8988T (cell line): ENCODE measurements at regions not wholly inside any gene's neighbourhood (a gene's known extent, or its start where the extent isn't known, plus 50 kb on each side); places are given as distances from the start of the nearest gene placed in this dataset.

ENCODE experiments used
- DNase-seq: peaks from one replicate; pipeline ENCODE4 v3.0.0; 2011

- DNase-seq: no peak
Measured at GRCh38 chr15:70214276-70214675, 116.6 kb upstream of the TLE3 start.

DNA sequence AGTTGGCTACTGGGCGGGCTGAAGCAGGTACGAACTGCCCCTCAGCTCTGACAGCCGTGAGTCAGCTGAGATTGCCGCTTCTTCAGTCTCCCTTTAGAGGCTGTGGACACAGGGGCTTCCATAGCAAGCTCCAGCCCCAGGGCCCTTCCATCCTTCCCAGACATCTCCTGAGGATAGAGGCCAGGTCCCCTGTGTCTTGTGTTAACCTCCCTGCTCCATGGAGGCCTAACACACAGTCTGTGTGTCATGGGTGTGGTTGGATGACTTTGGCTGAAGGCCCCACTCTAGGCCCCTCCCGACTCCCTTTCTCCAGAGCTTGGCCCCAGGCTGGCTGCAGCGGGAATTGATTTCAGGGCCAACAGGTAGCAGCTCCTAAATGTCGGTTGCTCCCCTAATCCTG is 116.1 kb upstream of the TLE3 start:
- no peak for DNase-seq

GRCh38 chr15:70212963-70213315 is 115.2 kb upstream of the TLE3 start:
- DNase-seq: no peak

DNA sequence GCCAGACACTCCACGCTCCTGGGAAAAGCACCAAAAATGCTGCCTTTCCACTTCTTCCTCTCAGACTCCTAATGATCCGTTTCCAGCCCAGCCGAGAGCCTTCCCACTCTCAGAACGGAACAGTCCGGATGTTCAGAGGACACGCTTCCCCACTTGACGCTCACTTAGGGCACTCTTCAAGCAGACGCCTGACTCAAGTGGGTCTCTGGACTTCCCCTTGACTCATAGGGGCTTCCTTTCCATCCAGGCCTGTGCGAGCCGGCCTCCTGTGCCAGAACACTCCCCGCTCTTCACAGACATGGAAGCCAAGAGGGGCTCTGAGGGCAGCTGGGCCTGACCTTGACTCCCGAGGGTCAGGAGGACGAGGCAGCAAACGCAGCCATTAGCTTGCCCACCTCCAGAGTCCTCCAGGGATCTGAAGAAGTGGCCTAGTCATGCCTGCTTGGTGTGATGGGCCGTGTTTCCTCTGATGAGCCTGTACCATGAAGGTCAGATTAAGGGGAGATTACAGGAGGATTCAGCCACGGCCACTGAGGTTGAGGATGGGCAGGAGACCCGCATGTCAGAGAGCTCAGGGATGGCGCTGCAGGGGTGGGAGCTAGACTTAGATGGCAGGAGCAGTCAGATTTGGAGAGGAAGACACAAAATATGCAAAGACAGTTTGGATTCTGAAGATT is 114.7 kb upstream of the TLE3 start:
- DNase-seq: no peak

GRCh38 chr15:70210528-70210927 is 112.8 kb upstream of the TLE3 start:
- DNase-seq: no peak

DNA sequence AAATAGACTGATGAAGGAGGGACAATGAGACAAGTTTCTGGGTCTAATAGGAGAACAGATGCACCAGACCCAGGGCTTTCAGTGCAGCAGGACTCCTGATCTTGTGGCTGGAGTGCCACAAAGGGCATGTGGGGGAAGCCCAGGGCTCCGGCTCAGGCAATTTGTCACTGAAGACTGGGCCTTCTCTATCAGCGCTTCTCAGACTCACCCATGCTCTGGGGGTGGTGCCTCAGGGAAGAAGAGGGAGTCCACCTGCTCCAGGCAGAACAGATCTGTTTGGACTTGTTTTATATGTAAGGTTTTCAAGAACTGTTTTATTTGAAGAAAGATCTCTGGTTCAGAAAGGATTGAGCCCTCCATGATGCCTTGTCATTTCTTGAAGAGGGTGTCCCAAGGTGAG is 112.4 kb upstream of the TLE3 start:
- no peak for DNase-seq

GRCh38 chr15:70209499-70209898 is 111.8 kb upstream of the TLE3 start:
- DNase-seq: no peak

- DNase-seq: no peak
Measured at GRCh38 chr15:70208332-70208731, 110.6 kb upstream of the TLE3 start.

DNA sequence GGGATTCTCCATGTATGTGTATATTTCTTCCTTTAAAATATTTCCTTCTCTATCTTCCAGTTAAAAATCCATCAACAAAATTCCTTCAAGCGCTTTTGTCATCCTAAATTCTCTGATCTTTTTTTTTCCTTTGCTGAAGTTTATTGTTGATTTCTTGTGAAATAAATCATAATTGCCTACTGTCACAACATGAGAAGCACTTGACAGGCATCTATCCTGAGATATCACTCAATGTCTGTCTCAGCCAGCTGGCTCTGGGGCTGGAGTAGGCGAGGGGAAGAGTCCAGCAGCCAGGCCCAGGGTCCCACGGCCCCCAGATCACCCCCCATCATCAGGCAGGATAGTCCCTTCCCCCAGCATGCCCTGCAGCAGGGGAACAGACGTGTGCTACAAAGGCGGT is 109.0 kb upstream of the TLE3 start:
- DNase-seq: no peak

GRCh38 chr15:70204652-70205051 is 106.9 kb upstream of the TLE3 start:
- DNase-seq: no peak

DNA sequence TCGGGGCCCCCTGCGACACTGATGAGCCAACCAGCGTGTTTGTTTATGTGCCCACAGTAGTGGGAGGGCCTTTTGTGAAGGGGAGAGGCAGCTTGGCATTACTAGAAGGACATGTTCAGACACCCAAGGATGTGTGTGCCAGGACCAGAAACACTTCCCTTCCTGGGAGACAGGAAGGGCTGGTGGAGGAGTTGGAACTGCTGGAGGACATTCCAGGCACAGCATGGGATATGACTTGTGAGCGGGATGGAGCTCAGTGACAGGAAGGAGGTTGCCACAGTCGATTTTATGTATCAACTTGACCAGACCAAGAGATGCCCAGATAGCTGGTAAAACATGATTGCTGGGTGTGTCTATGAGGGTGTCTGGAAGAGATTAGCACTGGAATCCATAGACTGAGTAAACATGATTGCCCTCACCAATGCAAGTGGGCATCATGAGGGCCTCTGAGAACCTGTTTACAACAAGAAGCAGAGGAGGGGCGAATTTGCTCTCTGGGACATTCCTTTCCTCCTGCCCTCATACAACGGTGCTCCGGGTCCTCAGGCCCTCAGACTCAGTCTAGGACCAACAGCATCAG is 106.4 kb upstream of the TLE3 start:
- DNase-seq: no peak

GRCh38 chr15:70202756-70203155 is 105.0 kb upstream of the TLE3 start:
- DNase-seq: no peak

- no peak for DNase-seq
Measured at GRCh38 chr15:70201425-70201775, 103.7 kb upstream of the TLE3 start.

DNA sequence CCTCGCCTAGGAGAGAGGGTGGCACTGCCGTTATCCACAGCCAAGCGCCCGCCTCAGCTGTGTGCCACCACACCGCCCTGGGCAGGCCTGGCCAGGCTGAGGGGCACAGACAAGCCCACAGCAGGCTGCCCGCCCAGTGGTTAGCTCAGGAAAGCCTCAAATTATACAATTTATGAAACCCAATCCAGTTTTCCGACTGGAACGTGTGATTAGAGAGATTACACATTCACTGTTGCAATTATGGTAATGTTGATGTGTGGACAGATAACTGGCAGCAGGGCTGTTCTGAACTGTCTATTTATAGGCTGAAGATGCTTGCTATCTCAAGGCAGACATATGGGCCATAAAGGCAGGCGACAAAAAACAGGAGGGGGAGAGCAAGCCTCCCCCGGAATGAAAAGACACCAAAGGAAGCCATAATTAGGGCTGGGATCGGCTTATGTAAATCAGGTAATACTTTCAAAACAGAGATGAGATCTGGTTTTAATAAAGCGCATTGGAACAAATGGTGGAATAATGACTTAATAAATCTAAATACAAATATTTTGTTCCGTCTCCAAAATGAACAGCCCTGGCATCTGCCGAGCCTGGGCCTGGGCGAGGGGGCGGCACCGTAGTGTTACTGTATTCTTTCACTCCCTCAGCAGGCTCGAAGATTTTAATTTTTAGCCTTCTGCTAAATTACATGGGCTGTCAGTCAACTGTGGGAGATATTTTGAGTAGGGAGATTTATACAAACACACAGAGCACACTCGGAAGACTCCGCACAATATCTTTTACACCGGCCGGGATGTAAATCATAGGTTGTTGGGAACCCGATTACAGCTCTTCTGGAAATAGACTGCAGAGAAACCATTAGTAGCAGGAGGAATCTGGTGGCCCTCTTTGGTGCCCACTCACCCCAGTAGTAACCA is 103.1 kb upstream of the TLE3 start:
- no peak for DNase-seq

DNA sequence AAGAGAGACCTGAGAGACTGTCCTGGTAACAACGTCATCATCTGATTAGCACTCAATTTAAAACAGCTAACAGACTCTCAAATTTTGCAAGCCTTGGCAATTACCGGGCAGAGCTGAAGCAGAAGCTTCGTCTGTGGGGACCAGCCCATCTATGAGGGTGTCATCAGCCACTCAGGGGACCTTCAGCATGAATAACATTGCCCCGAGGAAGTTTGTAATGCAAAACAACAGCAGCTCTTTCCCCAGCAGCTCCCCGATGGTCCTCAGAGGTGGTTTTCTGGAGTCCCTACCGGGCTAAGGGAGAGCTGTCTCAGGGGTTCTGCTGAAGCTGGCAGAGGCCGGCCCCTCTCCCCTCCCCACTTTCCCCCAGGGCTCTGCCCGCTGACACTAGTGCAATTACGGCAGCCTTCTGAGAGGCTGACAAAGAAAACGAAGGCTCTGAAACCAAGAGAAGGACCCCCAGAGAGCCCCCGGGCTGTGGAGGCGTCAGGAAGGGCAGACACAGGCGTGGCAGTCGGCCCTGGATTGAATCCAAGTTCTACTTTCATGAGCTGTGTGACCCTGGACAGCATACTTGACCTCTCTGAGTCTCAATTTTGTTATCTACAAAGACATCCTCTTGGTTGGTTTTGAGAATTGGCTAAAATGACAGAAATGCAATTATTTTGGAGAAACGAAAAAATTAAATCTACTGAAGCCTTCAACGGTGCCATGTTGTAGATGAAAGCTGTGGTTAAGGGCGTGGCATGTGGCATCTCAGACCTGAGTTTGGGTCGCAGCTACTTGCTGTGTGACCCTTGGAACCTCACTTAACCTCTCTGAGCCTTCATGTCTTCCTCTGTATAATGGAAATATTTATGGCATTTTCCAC is 102.1 kb upstream of the TLE3 start:
- no peak for DNase-seq

DNA sequence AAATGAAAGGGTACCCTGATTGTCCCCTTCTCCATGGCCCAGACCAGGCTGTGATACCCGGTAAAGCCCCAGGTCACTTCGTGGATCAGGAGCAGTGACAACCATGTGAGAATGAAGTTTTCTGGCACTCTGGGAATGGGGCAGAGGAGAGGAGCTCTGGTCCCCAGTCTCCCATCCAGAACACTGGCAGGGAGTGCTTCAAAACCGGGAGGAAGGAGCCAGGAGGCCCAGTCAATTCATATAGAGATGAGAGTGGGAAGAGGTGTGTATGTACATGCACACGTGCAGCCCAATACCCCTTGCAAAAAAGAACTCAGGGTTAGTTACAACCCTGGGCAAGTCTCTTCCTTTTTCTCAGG is 101.4 kb upstream of the TLE3 start:
- no peak for DNase-seq

GRCh38 chr15:70198441-70199123 is 100.9 kb upstream of the TLE3 start:
- no peak for DNase-seq

DNA sequence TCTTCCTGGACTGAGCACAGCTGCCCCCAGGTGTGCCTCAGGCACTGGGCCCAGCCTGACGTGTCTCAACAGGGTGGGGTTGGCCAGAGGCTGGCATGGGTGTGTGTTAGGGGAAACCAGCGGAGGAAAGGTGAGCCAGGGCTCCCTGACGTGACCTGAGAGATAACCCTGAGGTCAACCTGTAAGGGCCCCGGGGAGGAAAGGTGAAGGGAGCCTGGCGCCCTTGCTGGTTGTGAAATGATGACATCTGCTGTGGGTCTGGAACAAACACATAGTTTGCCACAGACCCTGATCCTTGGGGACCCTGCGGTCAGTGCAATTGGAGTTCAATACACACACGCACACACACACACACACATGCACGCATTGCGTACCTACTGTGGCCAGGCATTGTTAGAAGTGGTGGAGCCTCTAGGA is 100.2 kb upstream of the TLE3 start:
- no peak for DNase-seq

DNA sequence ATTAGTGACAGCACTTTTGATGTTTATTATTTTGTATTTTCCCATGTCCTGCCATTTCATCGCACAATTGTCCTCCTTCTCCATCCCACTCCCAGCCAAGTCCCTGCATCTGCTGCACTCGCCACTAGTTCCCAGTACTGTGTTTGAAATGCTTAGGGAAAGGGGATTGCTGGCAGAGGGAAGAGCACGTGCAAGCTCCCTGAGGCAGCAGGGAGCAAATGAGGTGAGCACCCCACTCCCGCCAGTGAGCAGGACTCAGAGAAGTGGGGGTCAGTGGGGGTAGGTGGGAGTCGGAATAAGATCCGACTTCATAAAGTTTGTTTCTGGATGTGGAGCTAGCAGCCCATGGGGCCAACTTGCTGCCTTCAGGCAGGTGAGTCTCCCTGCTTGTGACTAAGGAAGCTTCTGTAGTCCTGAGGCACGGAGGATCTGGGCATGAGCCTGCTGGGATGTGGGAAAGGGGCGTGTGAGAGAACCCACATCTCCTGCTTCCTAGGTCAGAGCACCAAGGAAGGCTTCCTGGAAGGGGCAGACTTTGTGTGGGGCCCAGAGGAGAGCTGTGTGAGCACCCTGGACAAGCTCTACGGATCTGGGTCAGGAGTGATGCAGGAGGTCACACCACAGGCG is 99.7 kb upstream of the TLE3 start:
- DNase-seq: no peak

DNA sequence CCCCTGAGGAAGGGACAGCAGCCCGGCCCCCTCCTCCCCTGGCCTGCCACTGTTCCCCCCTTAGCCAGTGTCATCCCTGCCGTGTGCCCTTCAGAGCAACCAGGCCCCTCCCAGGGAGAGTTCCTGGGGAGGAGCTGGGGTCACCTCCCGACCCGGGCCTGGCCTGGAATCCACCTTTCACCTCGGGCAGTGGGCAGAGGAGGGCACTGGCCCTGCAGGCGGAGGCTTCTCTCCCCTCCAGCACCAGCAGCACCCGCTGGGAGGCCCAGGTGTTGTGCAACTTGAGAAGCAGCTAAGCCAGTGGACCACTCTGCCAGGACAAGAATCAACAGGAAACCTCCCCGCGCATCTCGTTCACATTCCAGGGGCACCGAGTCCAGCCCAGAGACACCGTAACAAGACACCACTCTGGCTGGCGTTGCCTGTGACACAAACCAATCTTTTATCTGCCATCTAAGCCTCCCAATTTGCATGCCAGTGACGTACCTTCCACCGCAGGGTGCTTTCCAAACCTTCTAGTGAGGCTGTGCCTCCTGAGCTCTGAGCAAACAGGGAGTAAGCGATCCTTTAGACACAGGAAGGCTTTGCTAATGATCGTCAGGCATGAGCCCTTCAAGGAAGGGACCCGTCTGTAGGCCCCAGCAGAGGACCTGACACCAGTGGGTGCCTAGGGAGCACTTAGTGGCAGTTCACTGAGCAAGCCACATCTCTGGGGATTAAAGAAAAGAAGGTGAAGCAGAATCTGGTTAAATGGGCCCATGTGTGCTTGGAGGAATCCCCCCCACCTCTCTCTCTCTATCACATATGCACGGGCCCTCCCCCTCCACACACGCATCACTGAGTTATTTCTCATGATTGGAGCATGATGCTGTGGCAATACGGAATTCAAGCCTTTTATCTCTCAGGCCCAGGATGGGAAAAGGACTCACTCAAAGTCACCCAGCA is 98.9 kb upstream of the TLE3 start:
- no peak for DNase-seq
